Karpas-422 (cell line): ENCODE measurements at regions not wholly inside any gene's neighbourhood (a gene's known extent, or its start where the extent isn't known, plus 50 kb on each side); places are given as distances from the start of the nearest gene placed in this dataset.
"Not testable (repeated sequence)": the region's sequence is repeated elsewhere in the genome, so short reads cannot be mapped to it uniquely, and the experiment has no call there.

Experiments
- DNase-seq: peaks from one replicate; pipeline ENCODE4 v3.0.0-alpha.2; 2015
- H2AFZ ChIP-seq: fragments of 200-600 bp; sonication (generic); 2 replicates; pipeline ENCODE4 v1.6.1; 2014; ENCODE audit warnings: antibody characterized with exemption, low read length, mixed read lengths
- H3K27ac ChIP-seq: fragments of 200-600 bp; sonication (generic); 2 replicates; pipeline ENCODE4 v1.5.1; 2014; ENCODE audit warnings: mild to moderate bottlenecking, low read length, moderate library complexity
- H3K27me3 ChIP-seq: fragments of 200-600 bp; sonication (generic); 2 replicates; pipeline ENCODE4 v1.6.1; 2014; ENCODE audit warnings: low read length, mixed read lengths
- H3K36me3 ChIP-seq: fragments of 200-600 bp; sonication (generic); 2 replicates; pipeline ENCODE4 v1.6.1; 2014; ENCODE audit warnings: low read length, mixed read lengths; ENCODE audit not compliant: insufficient read depth
- H3K4me1 ChIP-seq: fragments of 200-600 bp; sonication (generic); 2 replicates; pipeline ENCODE4 v1.6.1; 2014; ENCODE audit warnings: mild to moderate bottlenecking, low read length, mixed read lengths
- H3K4me2 ChIP-seq: fragments of 200-600 bp; sonication (generic); 2 replicates; pipeline ENCODE4 v1.6.1; 2014; ENCODE audit warnings: low read length, low read depth, mild to moderate bottlenecking; ENCODE audit not compliant: poor library complexity, severe bottlenecking
- H3K4me3 ChIP-seq: fragments of 200-600 bp; sonication (generic); 2 replicates; pipeline ENCODE4 v1.5.1; 2014; ENCODE audit warnings: mild to moderate bottlenecking, antibody characterized with exemption, low read length, mixed read lengths
- H3K79me2 ChIP-seq: fragments of 200-600 bp; sonication (generic); 2 replicates; pipeline ENCODE4 v1.6.1; 2014; ENCODE audit warnings: mild to moderate bottlenecking, low read length, mixed read lengths
- H3K9ac ChIP-seq: fragments of 200-600 bp; sonication (generic); 2 replicates; pipeline ENCODE4 v1.6.0; 2014; ENCODE audit warnings: low read length
- H3K9me2 ChIP-seq: fragments of 200-600 bp; sonication (generic), shearing (Covaris generic); replicated peaks from 2 replicates; pipeline ENCODE4 v1.6.0; 2014; ENCODE audit warnings: mild to moderate bottlenecking, low read length, moderate library complexity; ENCODE audit not compliant: insufficient read depth
- H3K9me3 ChIP-seq: fragments of 300-700, 200-600 bp; sonication (generic); 2 replicates; pipeline ENCODE4 v1.6.1; 2014; ENCODE audit warnings: low read length, mixed read lengths
- H4K20me1 ChIP-seq: fragments of 200-600 bp; sonication (generic); 2 replicates; pipeline ENCODE4 v1.6.1; 2014; ENCODE audit warnings: mild to moderate bottlenecking, antibody characterized with exemption, low read length, low read depth; ENCODE audit not compliant: insufficient read depth

- no peak overlapping the region for H3K4me2 ChIP-seq
- H3K4me1 ChIP-seq = no peaks in the 10 kb centered on the region
- H3K27me3 ChIP-seq = no peaks in the 10 kb centered on the region
- H3K9me2 ChIP-seq = no peaks in the 10 kb centered on the region
- H3K9me3 ChIP-seq = no peaks in the 10 kb centered on the region
- H3K27ac ChIP-seq = no peak overlapping the region
- DNase-seq = no peak
- H3K36me3 ChIP-seq = no peaks in the 10 kb centered on the region
- H3K4me3 ChIP-seq = no peak overlapping the region
- H4K20me1 ChIP-seq = no peaks in the 10 kb centered on the region
- H2AFZ ChIP-seq = no peak overlapping the region
- no peaks in the 10 kb centered on the region for H3K79me2 ChIP-seq
- no peak overlapping the region for H3K9ac ChIP-seq
These were observed 241.6 kb downstream of the LMBRD1 start for GRCh38 chr6:69555088-69555638.

DNA sequence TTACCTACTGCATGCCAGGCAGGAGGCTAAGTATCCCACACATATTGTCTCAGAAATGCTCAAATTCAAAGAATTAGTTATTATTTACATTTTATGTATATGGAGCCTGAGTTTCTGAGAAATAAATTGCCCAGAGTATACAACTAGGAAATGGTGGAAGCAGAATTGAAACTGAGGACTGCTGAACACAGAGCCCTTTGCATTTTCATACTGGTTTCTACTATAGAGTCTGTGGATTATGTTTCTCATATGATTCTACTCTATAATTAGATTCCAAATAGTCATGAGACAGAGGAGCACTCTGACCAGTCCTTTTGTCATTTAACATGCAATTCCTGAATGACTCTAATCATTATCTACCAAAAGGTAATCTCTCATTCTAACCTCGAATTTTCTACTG lies 254.3 kb downstream of the LMBRD1 start:
- no peak overlapping the region for H3K9ac ChIP-seq
- no peak for DNase-seq
- no peak overlapping the region for H3K4me3 ChIP-seq
- no peaks in the 10 kb centered on the region for H3K36me3 ChIP-seq
- no peak overlapping the region for H3K4me2 ChIP-seq
- no peak overlapping the region for H2AFZ ChIP-seq
- H3K27ac ChIP-seq = no peak overlapping the region
- no peaks in the 10 kb centered on the region for H3K79me2 ChIP-seq
- no peaks in the 10 kb centered on the region for H3K27me3 ChIP-seq
- H3K4me1 ChIP-seq = no peaks in the 10 kb centered on the region
- no peaks in the 10 kb centered on the region for H4K20me1 ChIP-seq
- no peaks in the 10 kb centered on the region for H3K9me2 ChIP-seq
- H3K9me3 ChIP-seq = no peaks in the 10 kb centered on the region

GRCh38 chr6:69527921-69528476 lies 268.8 kb downstream of the LMBRD1 start:
- no peaks in the 10 kb centered on the region for H3K27me3 ChIP-seq
- no peak overlapping the region for H3K27ac ChIP-seq
- H3K4me3 ChIP-seq = no peak overlapping the region
- H4K20me1 ChIP-seq = no peaks in the 10 kb centered on the region
- H2AFZ ChIP-seq = no peak overlapping the region
- H3K9me2 ChIP-seq = no peaks in the 10 kb centered on the region; the same call in 1 of the 2 replicates
- DNase-seq = no peak
- H3K9me3 ChIP-seq = no peaks in the 10 kb centered on the region
- H3K79me2 ChIP-seq = no peaks in the 10 kb centered on the region
- H3K9ac ChIP-seq = no peak overlapping the region
- no peaks in the 10 kb centered on the region for H3K36me3 ChIP-seq
- no peaks in the 10 kb centered on the region for H3K4me1 ChIP-seq
- no peak overlapping the region for H3K4me2 ChIP-seq

GRCh38 chr6:69515480-69515879 lies 281.3 kb downstream of the LMBRD1 start:
- H3K79me2 ChIP-seq, H2AFZ ChIP-seq, H3K9me3 ChIP-seq, DNase-seq, H3K9ac ChIP-seq, H3K27me3 ChIP-seq, H3K36me3 ChIP-seq, H3K27ac ChIP-seq, H3K4me1 ChIP-seq, H3K9me2 ChIP-seq, H3K4me2 ChIP-seq, H4K20me1 ChIP-seq, H3K4me3 ChIP-seq: not testable (repeated sequence)

GRCh38 chr6:69494595-69494994 lies 302.2 kb downstream of the LMBRD1 start:
- no peaks in the 10 kb centered on the region for H3K36me3 ChIP-seq
- no peaks in the 10 kb centered on the region for H4K20me1 ChIP-seq
- no peak for DNase-seq
- no peak overlapping the region for H3K4me3 ChIP-seq
- no peaks in the 10 kb centered on the region for H3K79me2 ChIP-seq
- H2AFZ ChIP-seq = no peak overlapping the region
- H3K9me3 ChIP-seq = no peaks in the 10 kb centered on the region
- H3K9me2 ChIP-seq = no peaks in the 10 kb centered on the region
- no peaks in the 10 kb centered on the region for H3K27me3 ChIP-seq
- no peak overlapping the region for H3K4me2 ChIP-seq
- no peak overlapping the region for H3K9ac ChIP-seq
- no peaks in the 10 kb centered on the region for H3K4me1 ChIP-seq
- H3K27ac ChIP-seq = no peak overlapping the region

DNA sequence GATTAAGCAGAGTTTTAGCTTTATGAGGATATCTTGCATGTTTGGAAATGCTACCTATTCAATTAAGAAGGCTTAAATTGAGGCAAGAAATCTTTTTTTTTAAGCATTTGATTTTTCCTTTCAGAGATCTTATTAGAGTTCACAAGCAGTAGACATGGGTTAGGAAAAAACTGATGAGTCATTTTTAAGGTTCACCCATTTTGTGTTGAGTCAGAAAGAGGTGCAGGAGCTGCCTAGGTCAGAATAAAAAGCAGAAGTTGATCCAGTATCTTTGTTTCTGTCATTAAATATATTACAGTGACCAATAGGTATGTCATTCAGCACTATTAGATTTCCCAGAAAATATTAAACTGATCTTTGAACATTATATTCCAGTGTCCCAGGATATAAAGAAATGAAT lies 306.8 kb downstream of the LMBRD1 start:
- Histone ChIP-seq H3K36me3 (no peaks in the 10 kb centered on the region), H2AFZ (no peak overlapping the region), H3K4me3 (no peak overlapping the region), H3K9me2 (no peaks in the 10 kb centered on the region), H3K9me3 (peaks cover 4% of the 10 kb centered on the region; the same call in 1 of the 2 replicates), H3K27me3 (no peaks in the 10 kb centered on the region), H4K20me1 (no peaks in the 10 kb centered on the region), H3K4me2 (no peak overlapping the region), H3K4me1 (no peaks in the 10 kb centered on the region), H3K79me2 (no peaks in the 10 kb centered on the region), H3K27ac (no peak overlapping the region), H3K9ac (no peak overlapping the region)
- no peak for DNase-seq

- no peaks in the 10 kb centered on the region for H4K20me1 ChIP-seq
- H3K9me3 ChIP-seq = peaks cover 4% of the 10 kb centered on the region; the same call in 1 of the 2 replicates
- no peak overlapping the region for H3K9ac ChIP-seq
- H3K4me1 ChIP-seq = no peaks in the 10 kb centered on the region
- H3K36me3 ChIP-seq = no peaks in the 10 kb centered on the region
- H3K4me2 ChIP-seq = no peak overlapping the region
- no peaks in the 10 kb centered on the region for H3K9me2 ChIP-seq
- peak; percentile 71 for DNase-seq
- H3K4me3 ChIP-seq = no peak overlapping the region
- no peaks in the 10 kb centered on the region for H3K27me3 ChIP-seq
- no peak overlapping the region for H2AFZ ChIP-seq
- no peaks in the 10 kb centered on the region for H3K79me2 ChIP-seq
- no peak overlapping the region for H3K27ac ChIP-seq
These were observed 309.1 kb downstream of the LMBRD1 start for GRCh38 chr6:69487688-69488087.

- Histone ChIP-seq H3K9me3 (no peaks in the 10 kb centered on the region), H3K27ac (no peak overlapping the region), H4K20me1 (no peaks in the 10 kb centered on the region)
These were observed 329.7 kb downstream of the LMBRD1 start for GRCh38 chr6:69466979-69467570.

More at GRCh38 chr6:69466979-69467570, 329.7 kb downstream of the LMBRD1 start:
- DNase-seq = no peak
- Histone ChIP-seq H3K4me1 (no peaks in the 10 kb centered on the region), H3K9ac (no peak overlapping the region), H3K4me3 (no peak overlapping the region), H3K4me2 (no peak overlapping the region), H3K9me2 (no peaks in the 10 kb centered on the region), H3K79me2 (no peaks in the 10 kb centered on the region), H3K27me3 (no peaks in the 10 kb centered on the region), H3K36me3 (no peaks in the 10 kb centered on the region), H2AFZ (no peak overlapping the region)
